ENCODE measurements at regions not wholly inside any gene's neighbourhood (a gene's known extent, or its start where the extent isn't known, plus 50 kb on each side); places are given as distances from the start of the nearest gene placed in this dataset.

DNA sequence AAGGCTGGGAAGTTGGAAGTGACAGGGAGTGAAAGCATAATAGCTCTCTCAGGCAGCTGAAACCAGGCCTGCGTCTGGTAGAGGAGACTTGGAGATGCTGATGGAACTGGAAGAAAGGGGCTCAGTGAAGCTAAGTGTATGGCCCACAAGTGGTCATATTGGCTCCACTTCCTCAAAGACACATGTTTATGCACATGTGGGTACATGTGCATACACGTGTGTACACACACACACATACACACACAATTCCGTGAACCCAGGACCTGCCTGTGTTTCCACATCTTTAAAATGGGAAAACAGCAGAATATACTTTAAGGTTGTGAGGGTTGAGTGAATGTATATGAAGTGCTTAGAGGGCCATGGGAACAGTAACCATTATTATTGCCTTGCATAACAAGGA, 160.9 kb downstream of the ARL6IP6 start:
- TF ChIP-seq ZBTB1 (CRISPR knock-in tag; IDR thresholded peaks at IDR 0.05; ENCODE audit: borderline replicate concordance) (no peak), POLR2AphosphoS5 (IDR thresholded peaks at IDR 0.05; ENCODE audit: low read depth, low read length) (no peak), KAT7 (CRISPR knock-in tag; IDR thresholded peaks at IDR 0.05; ENCODE audit: borderline replicate concordance) (no peak), SKI (IDR thresholded peaks at IDR 0.05; ENCODE audit: partially characterized antibody) (no peak), MAFK (conservative IDR thresholded peaks at IDR 0.05 in 1 of 2, IDR thresholded peaks at IDR 0.05 in 1 of 2; ENCODE audit: low read length in 2 of 2) (no peak), ZSCAN20 (CRISPR knock-in tag; IDR thresholded peaks at IDR 0.05; ENCODE audit: borderline replicate concordance) (no peak), ZNF354B (CRISPR knock-in tag; IDR thresholded peaks at IDR 0.05) (no peak), EZH2 (conservative IDR thresholded peaks at IDR 0.05; ENCODE audit: low read depth, low read length) (no peak), TBX2 (CRISPR knock-in tag; IDR thresholded peaks at IDR 0.05; ENCODE audit: borderline replicate concordance) (no peak), ZBTB20 (CRISPR knock-in tag; IDR thresholded peaks at IDR 0.05; ENCODE audit: borderline replicate concordance, low read depth) (no peak), ZNF747 (CRISPR knock-in tag; IDR thresholded peaks at IDR 0.05; ENCODE audit: borderline replicate concordance) (no peak)

Measured in HepG2 (cell line).